A549 (cell line): ENCODE measurements at regions not wholly inside any gene's neighbourhood (a gene's known extent, or its start where the extent isn't known, plus 50 kb on each side); places are given as distances from the start of the nearest gene placed in this dataset.

Source experiments
- ATAC-seq, 2 experiments: fragments of 200-7000 bp in 1 of 2; fragments of >200 bp in 1 of 2; cut with Nextera tagmentation in 1 of 2; cut with Tn5 transposase in 1 of 2; 3 replicates each; pipeline versions ENCODE4 v1.8.0 to v1.9.1; 2018 to 2020; ENCODE audit warnings: mild to moderate bottlenecking in 1 of 2, moderate library complexity in 1 of 2
- CTCF ChIA-PET: fragments of 300-600 bp; sonication (Branson Sonifier 250); formaldehyde crosslinking; extraction: SDS; loops from one replicate; lab custom pipeline; 2021; ENCODE audit warnings: antibody characterized with exemption, inconsistent platforms; lab: Yijun Ruan, JAX
- POLR2A ChIA-PET: fragments of 350-600 bp; formaldehyde crosslinking; extraction: SDS; loops from one replicate; lab custom pipeline; 2021; ENCODE audit warnings: antibody characterized with exemption, inconsistent platforms; lab: Yijun Ruan, JAX
- DNase-seq, 2 experiments: peaks; one replicate each; pipeline versions ENCODE4 v3.0.0 to v3.0.0-alpha.2; 2011 to 2016; ENCODE audit warnings: low read depth in 1 of 2, low spot score in 1 of 2
- FAIRE-seq: peaks from 2 replicates; lab custom pipeline; 2011; peaks lifted over from hg19 to GRCh38; lab: Jason Lieb, UNC
- H3K27ac ChIP-seq, 2 experiments: fragments of >200 bp; sonication (Bioruptor Twin); formaldehyde crosslinking; 3 replicates each; pipeline ENCODE4 v1.5.1; 2016 to 2017
- H3K4me1 ChIP-seq: fragments of >200 bp; sonication (Bioruptor Twin); formaldehyde crosslinking; 3 replicates; pipeline ENCODE4 v1.6.1; 2016
- H3K4me2 ChIP-seq: fragments of >200 bp; sonication (Bioruptor Twin); formaldehyde crosslinking; 3 replicates; pipeline ENCODE4 v1.6.1; 2016
- H3K4me3 ChIP-seq: fragments of >200 bp; sonication (Bioruptor Twin); formaldehyde crosslinking; 3 replicates; pipeline ENCODE4 v1.5.1; 2016
- H3K9me3 ChIP-seq: fragments of >200 bp; sonication (Bioruptor Twin); formaldehyde crosslinking; 3 replicates; pipeline ENCODE4 v1.6.1; 2016
- ATOH8 ChIP-seq: fragments of 250-450 bp; sonication (Bioruptor Pico); IDR thresholded peaks from 2 replicates; pipeline ENCODE4 v1.5.0; 2020; ENCODE audit warnings: low read depth, mild to moderate bottlenecking, moderate library complexity
- CBX8 ChIP-seq: fragments of 200-600 bp; sonication (generic); IDR thresholded peaks from 2 replicates; pipeline ENCODE4 v1.6.1; 2016
- CHD4 ChIP-seq: fragments of 200-600 bp; sonication (generic); IDR thresholded peaks from 2 replicates; pipeline ENCODE4 v1.6.1; 2016; ENCODE audit warnings: antibody characterized with exemption, mild to moderate bottlenecking, borderline replicate concordance
- EHMT2 ChIP-seq: fragments of 200-600 bp; sonication (generic); IDR thresholded peaks from 2 replicates; pipeline ENCODE4 v1.6.1; 2016; ENCODE audit warnings: antibody characterized with exemption, low read depth, mild to moderate bottlenecking, moderate library complexity
- HES2 ChIP-seq: fragments of >200 bp; sonication (Bioruptor Twin); formaldehyde crosslinking; IDR thresholded peaks from 2 replicates; pipeline ENCODE4 v1.6.1; 2016
- JUN ChIP-seq, 2 experiments: fragments of >200 bp; sonication (Bioruptor Twin); formaldehyde crosslinking; IDR thresholded peaks; 2 replicates in 1 of 2; 3 replicates in 1 of 2; pipeline ENCODE4 v1.6.1; 2016 to 2017
- JUNB ChIP-seq: fragments of >200 bp; sonication (Bioruptor Twin); formaldehyde crosslinking; IDR thresholded peaks from 2 replicates; pipeline ENCODE4 v1.6.1; 2016
- KDM1A ChIP-seq: fragments of 200-600 bp; sonication (generic); IDR thresholded peaks from 2 replicates; pipeline ENCODE4 v1.6.1; 2016; ENCODE audit warnings: low read depth, mild to moderate bottlenecking
- MYC ChIP-seq: IDR thresholded peaks from 2 replicates; pipeline ENCODE4 v1.6.1; 2012; ENCODE audit warnings: mild to moderate bottlenecking, inconsistent platforms, low read length, improper control_type of control experiment, borderline replicate concordance
- NFE2L2 ChIP-seq: fragments of 150-350 bp; conservative IDR thresholded peaks from 2 replicates; pipeline ENCODE4 v1.6.1; 2014; ENCODE audit warnings: low read length
- POLR2A ChIP-seq: IDR thresholded peaks from 2 replicates; pipeline ENCODE4 v1.6.1; 2012; ENCODE audit warnings: mild to moderate bottlenecking, low read length
- POLR2AphosphoS2 ChIP-seq: conservative IDR thresholded peaks from 2 replicates; pipeline ENCODE4 v1.6.1; 2012; ENCODE audit warnings: low read length, improper control_type of control experiment, inconsistent platforms
- RAD21 ChIP-seq, 2 experiments: fragments of >200 bp in 1 of 2; sonication (Bioruptor Twin) in 1 of 2; formaldehyde crosslinking in 1 of 2; IDR thresholded peaks in 1 of 2; conservative IDR thresholded peaks in 1 of 2; 2 replicates in 1 of 2; 3 replicates in 1 of 2; pipeline ENCODE4 v1.6.1; 2012 to 2018; ENCODE audit warnings: inconsistent platforms in 1 of 2
- RARB ChIP-seq: fragments of 250-450 bp; sonication (Bioruptor Pico); IDR thresholded peaks from 2 replicates; pipeline ENCODE4 v1.8.0; 2021; ENCODE audit warnings: mild to moderate bottlenecking, moderate library complexity
- RNF2 ChIP-seq: fragments of 200-600 bp; sonication (generic); IDR thresholded peaks from 2 replicates; pipeline ENCODE4 v1.6.1; 2016; ENCODE audit warnings: low read depth, mild to moderate bottlenecking, antibody characterized with exemption, moderate library complexity, borderline replicate concordance
- USF2 ChIP-seq: fragments of 450-650 bp; IDR thresholded peaks from 2 replicates; pipeline ENCODE4 v1.6.1; 2014; ENCODE audit warnings: antibody characterized with exemption
- ZFP36 ChIP-seq: fragments of 450-650 bp; IDR thresholded peaks from 2 replicates; pipeline ENCODE4 v1.6.1; 2014; ENCODE audit warnings: borderline replicate concordance; ENCODE audit not compliant: partially characterized antibody
- WGBS: methylation state at CpG from one replicate; pipeline ENCODE4 v1.1.6; 2017; ENCODE audit errors: missing lambda C conversion rate; 5-methylcytosine and 5-hydroxymethylcytosine counted together

- CTCF ChIA-PET: no interaction called here
- no peak overlapping the region for H3K27ac ChIP-seq
Measured at GRCh38 chr3:168974617-168975403, 688.7 kb downstream of the MECOM start.

GRCh38 chr3:168973897-168974296, 689.6 kb downstream of the MECOM start:
- POLR2A ChIA-PET: no interaction called here
- no peak for FAIRE-seq
- Histone ChIP-seq H3K27ac (no peak overlapping the region), H3K4me1 (no peaks in the 10 kb centered on the region), H3K9me3 (no peaks in the 10 kb centered on the region), H3K4me3 (no peak overlapping the region)
- CTCF ChIA-PET: no interaction called here
- no peak for DNase-seq
- no peak for ATAC-seq
- no peak for TF ChIP-seq HES2
- no peak for TF ChIP-seq POLR2AphosphoS2
- TF ChIP-seq, all 56 proteins: peak for 0
- H3K4me2 ChIP-seq: no peak overlapping the region
- 7% methylated on average over 2 of the region's 2 CpGs for WGBS

More at GRCh38 chr3:168974617-168975403, 688.7 kb downstream of the MECOM start:
- POLR2A ChIA-PET: no interaction called here
- Histone ChIP-seq H3K4me3 (no peak overlapping the region), H3K4me2 (no peak overlapping the region), H3K9me3 (no peaks in the 10 kb centered on the region), H3K4me1 (no peaks in the 10 kb centered on the region)
- DNase-seq (no peak), ATAC-seq (no peak), FAIRE-seq (no peak)
- no peak for TF ChIP-seq KDM1A
- TF ChIP-seq RARB (CRISPR knock-in tag): no peak
- TF ChIP-seq POLR2A: no peak

- Histone ChIP-seq H3K4me1 (no peaks in the 10 kb centered on the region), H3K27ac (no peak overlapping the region), H3K4me3 (no peak overlapping the region), H3K4me2 (no peak overlapping the region), H3K9me3 (no peaks in the 10 kb centered on the region)
- ChIA-PET POLR2A (no interaction called here), CTCF (no interaction called here)
- FAIRE-seq (no peak), ATAC-seq (no peak), DNase-seq (no peak)
- 0% methylated on average over 1 of the region's 1 CpG for WGBS
- TF ChIP-seq CHD4 (no peak), JUNB (no peak), RNF2 (no peak), POLR2A (no peak), ATOH8 (CRISPR knock-in tag) (no peak)
Measured at GRCh38 chr3:168973206-168973605, 690.3 kb downstream of the MECOM start.

GRCh38 chr3:168968609-168969008, 694.9 kb downstream of the MECOM start:
- ATAC-seq (no peak), DNase-seq (no peak), FAIRE-seq (no peak)
- H3K9me3 ChIP-seq: no peaks in the 10 kb centered on the region
- no peak for TF ChIP-seq ZFP36
- TF ChIP-seq MYC: no peak
- TF ChIP-seq USF2: no peak
- no peak for TF ChIP-seq CBX8
- no peak for TF ChIP-seq JUN (IDR thresholded peaks at IDR 0.05)
- no peak for TF ChIP-seq RAD21 (conservative IDR thresholded peaks at IDR 0.05 in 1 of 2, IDR thresholded peaks at IDR 0.05 in 1 of 2)
- TF ChIP-seq EHMT2: no peak
- TF ChIP-seq NFE2L2: no peak
- TF ChIP-seq ATOH8 (CRISPR knock-in tag): no peak
- TF ChIP-seq, all 56 proteins: peak for 0
- ChIA-PET CTCF (no interaction called here), POLR2A (no interaction called here)
- WGBS: 13% methylated on average over 3 of the region's 3 CpGs
- H3K4me3 ChIP-seq: no peak overlapping the region
- no peaks in the 10 kb centered on the region for H3K4me1 ChIP-seq
- H3K4me2 ChIP-seq: no peak overlapping the region
- no peak overlapping the region for H3K27ac ChIP-seq
